Activated CD4-positive, alpha-beta T cell treated with anti-CD3 and anti-CD28 coated beads, Interleukin-2, amount 50 U/mL, for 1 hour (primary cell): ENCODE measurements at regions not wholly inside any gene's neighbourhood (a gene's known extent, or its start where the extent isn't known, plus 50 kb on each side); places are given as distances from the start of the nearest gene placed in this dataset.

Experiments
- DNase-seq: peaks from one replicate; pipeline ENCODE4 v3.0.0-alpha.2; 2020

GRCh38 chr1:208808301-208808700 lies 564.1 kb upstream of the PLXNA2 start:
- no peak for DNase-seq

- DNase-seq, result no peak
These were observed 565.7 kb upstream of the PLXNA2 start for GRCh38 chr1:208809876-208810275.

GRCh38 chr1:208818770-208819445 lies 574.7 kb upstream of the PLXNA2 start:
- no peak for DNase-seq

GRCh38 chr1:208820580-208821212 lies 576.5 kb upstream of the PLXNA2 start:
- DNase-seq, result no peak

GRCh38 chr1:208821939-208822338 lies 577.8 kb upstream of the PLXNA2 start:
- DNase-seq, result no peak

GRCh38 chr1:208825300-208825699 lies 581.1 kb upstream of the PLXNA2 start:
- DNase-seq, result no peak

- no peak for DNase-seq
These were observed 585.4 kb upstream of the PLXNA2 start for GRCh38 chr1:208829595-208829994.

- DNase-seq, result no peak
These were observed 590.4 kb upstream of the PLXNA2 start for GRCh38 chr1:208834381-208835096.

GRCh38 chr1:208835097-208835463 lies 590.9 kb upstream of the PLXNA2 start:
- no peak for DNase-seq

GRCh38 chr1:208835781-208836180 lies 591.6 kb upstream of the PLXNA2 start:
- no peak for DNase-seq

GRCh38 chr1:208837242-208837641 lies 593.1 kb upstream of the PLXNA2 start:
- DNase-seq, result no peak

GRCh38 chr1:208841436-208841835 lies 597.3 kb upstream of the PLXNA2 start:
- DNase-seq, result no peak

- no peak for DNase-seq
These were observed 598.3 kb upstream of the PLXNA2 start for GRCh38 chr1:208842451-208842850.

GRCh38 chr1:208844158-208844557 lies 600.0 kb upstream of the PLXNA2 start:
- no peak for DNase-seq

- DNase-seq, result no peak
These were observed 604.7 kb upstream of the PLXNA2 start for GRCh38 chr1:208848854-208849253.

GRCh38 chr1:208850442-208850841 lies 606.3 kb upstream of the PLXNA2 start:
- no peak for DNase-seq

GRCh38 chr1:208851366-208851765 lies 607.2 kb upstream of the PLXNA2 start:
- DNase-seq, result no peak

- no peak for DNase-seq
These were observed 608.7 kb upstream of the PLXNA2 start for GRCh38 chr1:208852911-208853310.

- no peak for DNase-seq
These were observed 611.2 kb upstream of the PLXNA2 start for GRCh38 chr1:208855403-208855802.

- no peak for DNase-seq
These were observed 613.3 kb upstream of the PLXNA2 start for GRCh38 chr1:208857465-208857864.

GRCh38 chr1:208858738-208859137 lies 614.6 kb upstream of the PLXNA2 start:
- DNase-seq, result no peak

GRCh38 chr1:208864366-208864965 lies 620.3 kb upstream of the PLXNA2 start:
- DNase-seq, result no peak

GRCh38 chr1:208866386-208866955 lies 622.3 kb upstream of the PLXNA2 start:
- DNase-seq, result no peak

GRCh38 chr1:208868554-208868953 lies 624.4 kb upstream of the PLXNA2 start:
- no peak for DNase-seq
